Loucy (cell line): ENCODE measurements at regions not wholly inside any gene's neighbourhood (a gene's known extent, or its start where the extent isn't known, plus 50 kb on each side); places are given as distances from the start of the nearest gene placed in this dataset.
"Not testable (repeated sequence)": the region's sequence is repeated elsewhere in the genome, so short reads cannot be mapped to it uniquely, and the experiment has no call there.

Source experiments
- H2AFZ ChIP-seq: fragments of 200-600 bp; sonication (generic); 2 replicates; pipeline ENCODE4 v1.6.0; 2016; ENCODE audit warnings: antibody characterized with exemption, mild to moderate bottlenecking, low read length, moderate library complexity
- H3F3A ChIP-seq: fragments of 200-600 bp; 2 replicates; pipeline ENCODE4 v1.6.0; 2016; ENCODE audit warnings: antibody characterized with exemption, low read depth, mild to moderate bottlenecking
- H3K27me3 ChIP-seq: fragments of 200-600 bp; sonication (generic); 2 replicates; pipeline ENCODE4 v1.6.1; 2014; ENCODE audit warnings: low read length, mild to moderate bottlenecking; ENCODE audit not compliant: insufficient read depth, poor library complexity, severe bottlenecking
- H3K36me3 ChIP-seq: fragments of 200-600 bp; sonication (generic); 2 replicates; pipeline ENCODE4 v1.6.1; 2016; ENCODE audit warnings: low read length; ENCODE audit not compliant: insufficient read depth
- H3K4me1 ChIP-seq: fragments of 200-600 bp; sonication (generic); 2 replicates; pipeline ENCODE4 v1.5.1; 2014; ENCODE audit warnings: low read length, mild to moderate bottlenecking; ENCODE audit not compliant: insufficient read depth, poor library complexity, severe bottlenecking
- H3K4me2 ChIP-seq: fragments of 200-600 bp; sonication (generic); 2 replicates; pipeline ENCODE4 v1.6.0; 2014; ENCODE audit warnings: antibody characterized with exemption, low read length, low read depth, mild to moderate bottlenecking; ENCODE audit not compliant: poor library complexity, severe bottlenecking
- H3K4me3 ChIP-seq: fragments of 200-600 bp; sonication (generic); 2 replicates; pipeline ENCODE4 v1.5.1; 2014; ENCODE audit warnings: low read length, mild to moderate bottlenecking, mixed read lengths; ENCODE audit not compliant: poor library complexity, severe bottlenecking
- H3K79me2 ChIP-seq: fragments of 200-600 bp; sonication (generic); 2 replicates; pipeline ENCODE4 v1.6.1; 2014; ENCODE audit warnings: low read length; ENCODE audit not compliant: insufficient read depth
- H3K9ac ChIP-seq: fragments of 200-600 bp; sonication (generic); 2 replicates; pipeline ENCODE4 v1.6.0; 2014; ENCODE audit warnings: mild to moderate bottlenecking, low read depth, low read length, moderate library complexity; ENCODE audit not compliant: poor library complexity, severe bottlenecking
- H3K9me2 ChIP-seq: fragments of 200-600 bp; sonication (generic); replicated peaks from 2 replicates; pipeline ENCODE4 v1.6.1; 2016; ENCODE audit warnings: low read depth, low read length, mixed read lengths
- H3K9me3 ChIP-seq: fragments of 200-600 bp; sonication (generic); 2 replicates; pipeline ENCODE4 v1.6.1; 2014; ENCODE audit warnings: mild to moderate bottlenecking, antibody characterized with exemption, low read length, low read depth; ENCODE audit not compliant: insufficient read depth
- H4K20me1 ChIP-seq: fragments of 200-600 bp; sonication (generic); 2 replicates; pipeline ENCODE4 v1.6.0; 2014; ENCODE audit warnings: antibody characterized with exemption, low read length, mild to moderate bottlenecking; ENCODE audit not compliant: insufficient read depth, poor library complexity, severe bottlenecking
- CTCF ChIP-seq: fragments of 200-600 bp; sonication (generic); conservative IDR thresholded peaks from 2 replicates; pipeline ENCODE4 v1.5.1; 2014; ENCODE audit warnings: mild to moderate bottlenecking, antibody characterized with exemption, low read length
- EZH2phosphoT487 ChIP-seq: fragments of 200-600 bp; IDR thresholded peaks from 2 replicates; pipeline ENCODE4 v1.6.1; 2018; ENCODE audit warnings: antibody characterized with exemption, mild to moderate bottlenecking, moderate library complexity, borderline replicate concordance

GRCh38 chr6:82555801-82556200 is 192.2 kb downstream of the TPBG start:
- H2AFZ ChIP-seq: no peak overlapping the region
- H3K4me1 ChIP-seq: no peaks in the 10 kb centered on the region
- H3K9me3 ChIP-seq: no peaks in the 10 kb centered on the region
- H3F3A ChIP-seq: no peaks in the 10 kb centered on the region
- H3K9ac ChIP-seq: no peak overlapping the region
- H3K4me2 ChIP-seq: no peak overlapping the region
- no peaks in the 10 kb centered on the region for H3K36me3 ChIP-seq
- H3K4me3 ChIP-seq: no peak overlapping the region
- TF ChIP-seq EZH2phosphoT487 (no peak), CTCF (no peak)
- H4K20me1 ChIP-seq: no peaks in the 10 kb centered on the region
- no peaks in the 10 kb centered on the region for H3K27me3 ChIP-seq
- no peaks in the 10 kb centered on the region for H3K79me2 ChIP-seq
- no peaks in the 10 kb centered on the region for H3K9me2 ChIP-seq

GRCh38 chr6:82558531-82558930 is 194.9 kb downstream of the TPBG start:
- H3F3A ChIP-seq, H2AFZ ChIP-seq, H3K9me3 ChIP-seq, H3K79me2 ChIP-seq, H4K20me1 ChIP-seq, H3K4me2 ChIP-seq, H3K4me3 ChIP-seq, H3K9ac ChIP-seq, H3K9me2 ChIP-seq, H3K4me1 ChIP-seq, H3K36me3 ChIP-seq, H3K27me3 ChIP-seq: not testable (repeated sequence)

- H2AFZ ChIP-seq: no peak overlapping the region
- H3K4me3 ChIP-seq: no peak overlapping the region
- H3K79me2 ChIP-seq: no peaks in the 10 kb centered on the region
- no peaks in the 10 kb centered on the region for H3K27me3 ChIP-seq
- H3K9me3 ChIP-seq: no peaks in the 10 kb centered on the region
- H3K9me2 ChIP-seq: no peaks in the 10 kb centered on the region
- H3K4me1 ChIP-seq: no peaks in the 10 kb centered on the region
- H3K36me3 ChIP-seq: no peaks in the 10 kb centered on the region
- TF ChIP-seq EZH2phosphoT487 (no peak), CTCF (no peak)
- no peak overlapping the region for H3K9ac ChIP-seq
- H4K20me1 ChIP-seq: no peaks in the 10 kb centered on the region
- no peaks in the 10 kb centered on the region for H3F3A ChIP-seq
- H3K4me2 ChIP-seq: no peak overlapping the region
Measured at GRCh38 chr6:82567621-82568020, 204.0 kb downstream of the TPBG start.

GRCh38 chr6:82568290-82568993 is 204.8 kb downstream of the TPBG start:
- no peak overlapping the region for H3K4me2 ChIP-seq
- no peak overlapping the region for H3K9ac ChIP-seq

More at GRCh38 chr6:82568290-82568993, 204.8 kb downstream of the TPBG start:
- H3F3A ChIP-seq: no peaks in the 10 kb centered on the region
- TF ChIP-seq EZH2phosphoT487 (no peak), CTCF (no peak)
- no peaks in the 10 kb centered on the region for H4K20me1 ChIP-seq
- no peaks in the 10 kb centered on the region for H3K4me1 ChIP-seq
- no peaks in the 10 kb centered on the region for H3K27me3 ChIP-seq
- no peak overlapping the region for H2AFZ ChIP-seq
- no peaks in the 10 kb centered on the region for H3K79me2 ChIP-seq
- no peaks in the 10 kb centered on the region for H3K9me3 ChIP-seq
- no peaks in the 10 kb centered on the region for H3K9me2 ChIP-seq
- H3K4me3 ChIP-seq: no peak overlapping the region
- no peaks in the 10 kb centered on the region for H3K36me3 ChIP-seq
